HEK293T (cell line): ENCODE measurements at regions not wholly inside any gene's neighbourhood (a gene's known extent, or its start where the extent isn't known, plus 50 kb on each side); places are given as distances from the start of the nearest gene placed in this dataset.

ENCODE experiments used
- ARNT ChIP-seq: fragments of 450-650 bp; IDR thresholded peaks from 2 replicates; pipeline ENCODE4 v1.6.1; 2017; ENCODE audit warnings: mild to moderate bottlenecking
- BHLHE40 ChIP-seq: fragments of 450-650 bp; IDR thresholded peaks from 2 replicates; pipeline ENCODE4 v1.6.1; 2016; ENCODE audit warnings: mild to moderate bottlenecking, moderate library complexity, borderline replicate concordance

DNA sequence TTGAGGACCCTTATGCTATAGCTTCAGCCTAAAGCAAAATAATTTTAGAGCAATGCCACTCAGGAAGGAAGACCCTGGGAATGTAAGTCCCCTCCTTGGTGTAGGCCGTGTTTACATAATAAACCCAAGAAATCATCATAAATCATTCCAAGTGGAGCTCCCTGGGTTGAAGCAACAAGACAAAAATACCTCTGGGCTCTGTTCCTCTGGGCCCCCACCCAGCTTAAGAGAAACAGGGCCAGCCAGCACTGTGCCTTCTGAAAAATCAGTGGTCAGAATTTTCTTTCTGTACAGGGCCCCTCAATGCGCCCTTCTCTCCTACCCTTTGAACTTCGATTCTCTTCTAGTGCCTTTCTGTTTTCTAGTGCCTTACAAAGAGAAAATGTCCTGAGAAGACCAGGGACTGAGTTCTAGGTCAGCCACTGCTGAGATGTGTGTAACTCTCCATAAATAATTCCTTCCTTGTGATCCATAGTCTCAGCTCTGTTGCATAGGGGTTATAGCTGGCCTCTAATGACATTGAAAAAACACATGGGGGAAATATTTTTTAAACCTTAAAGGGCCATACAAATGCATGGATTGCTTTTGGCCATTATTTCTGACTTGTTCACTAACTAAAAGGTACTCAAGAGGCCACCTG, 101.0 kb downstream of the ADRB2 start:
- TF ChIP-seq BHLHE40: no peak
- no peak for TF ChIP-seq ARNT
